NB4 (cell line): ENCODE measurements at regions not wholly inside any gene's neighbourhood (a gene's known extent, or its start where the extent isn't known, plus 50 kb on each side); places are given as distances from the start of the nearest gene placed in this dataset.
"Not testable (repeated sequence)": the region's sequence is repeated elsewhere in the genome, so short reads cannot be mapped to it uniquely, and the experiment has no call there.

Source experiments
- DNase-seq: peaks from one replicate; pipeline ENCODE4 v3.0.0; 2010; ENCODE audit warnings: low read depth
- H3K4me3 ChIP-seq: one replicate; pipeline ENCODE4 v1.5.1; 2011; ENCODE audit warnings: mild to moderate bottlenecking, low read depth, low read length, moderate library complexity
- MYC ChIP-seq: IDR thresholded peaks from 2 replicates; pipeline ENCODE4 v1.6.1; 2011; ENCODE audit warnings: low read depth, low read length
- POLR2A ChIP-seq: IDR thresholded peaks from 2 replicates; pipeline ENCODE4 v1.6.1; 2011; ENCODE audit warnings: mild to moderate bottlenecking; ENCODE audit not compliant: insufficient read length; ENCODE audit errors: extremely low read depth
- TF ChIP-seq, protein P1 (sequence below): IDR thresholded peaks from one replicate; pipeline ENCODE4 v1.5.1; 2012; ENCODE audit warnings: low read depth, low read length
- TF ChIP-seq, protein P2 (sequence below): IDR thresholded peaks from 2 replicates; pipeline ENCODE4 v1.6.1; 2011; ENCODE audit warnings: low read depth, low read length

DNA sequence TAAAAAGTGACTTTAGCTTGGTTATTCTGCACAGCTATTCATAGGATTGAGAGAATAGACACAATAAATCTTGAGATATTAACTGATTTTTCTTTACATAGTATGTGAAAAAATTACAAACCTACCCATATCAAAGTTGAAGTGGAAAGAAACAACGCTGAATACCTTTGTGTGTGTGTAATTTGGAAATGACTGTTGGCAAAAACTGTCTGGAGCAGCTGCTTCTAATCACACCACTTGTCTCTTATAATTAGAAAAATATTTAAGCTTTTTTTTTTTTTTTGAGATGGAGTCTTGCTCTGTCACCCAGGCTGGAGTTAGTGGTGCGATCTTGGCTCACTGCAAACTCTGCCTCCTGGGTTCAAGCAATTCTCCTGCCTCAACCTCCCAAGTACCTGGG, 110.8 kb upstream of the POC5 start:
- TF ChIP-seq, protein P1, sequence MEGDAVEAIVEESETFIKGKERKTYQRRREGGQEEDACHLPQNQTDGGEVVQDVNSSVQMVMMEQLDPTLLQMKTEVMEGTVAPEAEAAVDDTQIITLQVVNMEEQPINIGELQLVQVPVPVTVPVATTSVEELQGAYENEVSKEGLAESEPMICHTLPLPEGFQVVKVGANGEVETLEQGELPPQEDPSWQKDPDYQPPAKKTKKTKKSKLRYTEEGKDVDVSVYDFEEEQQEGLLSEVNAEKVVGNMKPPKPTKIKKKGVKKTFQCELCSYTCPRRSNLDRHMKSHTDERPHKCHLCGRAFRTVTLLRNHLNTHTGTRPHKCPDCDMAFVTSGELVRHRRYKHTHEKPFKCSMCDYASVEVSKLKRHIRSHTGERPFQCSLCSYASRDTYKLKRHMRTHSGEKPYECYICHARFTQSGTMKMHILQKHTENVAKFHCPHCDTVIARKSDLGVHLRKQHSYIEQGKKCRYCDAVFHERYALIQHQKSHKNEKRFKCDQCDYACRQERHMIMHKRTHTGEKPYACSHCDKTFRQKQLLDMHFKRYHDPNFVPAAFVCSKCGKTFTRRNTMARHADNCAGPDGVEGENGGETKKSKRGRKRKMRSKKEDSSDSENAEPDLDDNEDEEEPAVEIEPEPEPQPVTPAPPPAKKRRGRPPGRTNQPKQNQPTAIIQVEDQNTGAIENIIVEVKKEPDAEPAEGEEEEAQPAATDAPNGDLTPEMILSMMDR, result no peak
- no peak for TF ChIP-seq MYC
- TF ChIP-seq, protein P2, sequence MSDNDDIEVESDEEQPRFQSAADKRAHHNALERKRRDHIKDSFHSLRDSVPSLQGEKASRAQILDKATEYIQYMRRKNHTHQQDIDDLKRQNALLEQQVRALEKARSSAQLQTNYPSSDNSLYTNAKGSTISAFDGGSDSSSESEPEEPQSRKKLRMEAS, result no peak
- TF ChIP-seq POLR2A, result no peak
- DNase-seq, result no peak
- no peak overlapping the region for H3K4me3 ChIP-seq

DNA sequence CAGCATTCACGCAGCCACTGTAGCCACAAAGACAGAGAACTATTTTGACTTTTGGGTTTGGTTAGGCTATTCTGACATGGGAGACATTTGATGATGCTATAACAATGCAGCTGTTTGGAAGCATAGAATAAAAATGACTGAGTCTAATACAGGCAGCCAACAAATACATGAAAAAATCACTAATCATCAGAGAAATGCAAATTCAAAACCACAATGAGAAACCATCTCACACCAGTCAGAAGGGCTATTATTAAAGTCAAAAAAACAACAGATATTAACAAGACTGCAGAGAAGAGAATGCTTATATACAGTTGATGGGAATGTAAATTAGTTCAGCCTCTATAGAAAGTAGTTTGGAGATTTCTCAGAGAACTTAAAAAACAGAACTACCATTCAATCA, 107.1 kb upstream of the POC5 start:
- no peak overlapping the region for H3K4me3 ChIP-seq
- TF ChIP-seq, protein P2, result no peak
- TF ChIP-seq MYC (no peak), POLR2A (no peak)
- TF ChIP-seq, protein P1, result no peak
- no peak for DNase-seq

DNA sequence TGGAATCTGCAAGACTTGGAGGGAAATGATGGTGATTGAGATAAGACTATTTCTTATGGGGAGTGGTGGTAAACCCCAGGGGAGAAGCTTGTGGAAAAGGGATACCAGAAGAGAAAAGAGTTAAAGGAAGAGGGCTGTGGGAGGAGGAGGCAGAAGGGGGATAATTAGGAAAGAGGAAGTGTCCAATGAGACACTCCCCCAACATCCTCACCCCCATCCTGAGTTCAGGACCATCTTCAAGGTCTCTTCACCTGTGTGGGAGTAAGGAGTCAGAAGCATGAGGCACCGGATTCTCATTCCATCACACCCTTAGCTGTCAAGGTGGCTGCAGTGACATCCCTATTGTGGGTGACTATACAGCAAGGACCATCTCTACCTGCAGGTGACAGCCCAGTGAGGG, 106.6 kb upstream of the POC5 start:
- no peak for DNase-seq
- no peak overlapping the region for H3K4me3 ChIP-seq
- TF ChIP-seq, protein P1, result no peak
- TF ChIP-seq POLR2A (no peak), MYC (no peak)
- TF ChIP-seq, protein P2, result no peak

GRCh38 chr5:75818661-75819060, 101.4 kb upstream of the POC5 start:
- no peak for DNase-seq
- H3K4me3 ChIP-seq, result no peak overlapping the region
- TF ChIP-seq, protein P1, result no peak
- TF ChIP-seq MYC (no peak), POLR2A (no peak)
- TF ChIP-seq, protein P2, result no peak

DNA sequence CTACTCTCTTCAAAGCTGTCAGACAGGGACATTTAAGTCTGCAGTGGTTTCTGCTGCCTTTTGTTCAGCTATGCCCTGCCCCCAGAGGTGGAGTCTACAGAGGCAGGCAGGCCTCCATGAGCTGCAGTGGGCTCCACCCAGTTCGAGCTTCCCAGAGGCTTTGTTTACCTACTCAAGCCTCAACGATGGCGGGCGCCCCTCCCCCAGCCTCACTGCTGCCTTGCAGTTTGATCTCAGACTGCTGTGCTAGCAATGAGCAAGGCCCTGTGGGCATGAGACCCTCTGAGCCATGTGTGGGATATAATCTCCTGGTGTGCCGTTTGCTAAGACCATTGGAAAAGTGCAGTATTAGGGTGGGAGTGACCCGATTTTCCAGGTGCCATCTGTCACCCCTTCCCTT, 82.5 kb upstream of the POC5 start:
- not testable (repeated sequence) for DNase-seq, H3K4me3 ChIP-seq

- H3K4me3 ChIP-seq, DNase-seq: not testable (repeated sequence)
These were observed 52.1 kb upstream of the POC5 start for GRCh38 chr5:75769338-75769737.
